Rectal smooth muscle tissue (tissue), 1 donor: ENCODE measurements at regions not wholly inside any gene's neighbourhood (a gene's known extent, or its start where the extent isn't known, plus 50 kb on each side); places are given as distances from the start of the nearest gene placed in this dataset.

Experiments used
- H3K27ac ChIP-seq: one replicate; pipeline ENCODE4 v1.7.0; 2013; ENCODE audit warnings: low read depth, low read length, inconsistent platforms
- H3K27me3 ChIP-seq: one replicate; pipeline ENCODE4 v1.7.0; 2013; ENCODE audit warnings: low read length; ENCODE audit not compliant: control insufficient read depth, insufficient read depth
- H3K36me3 ChIP-seq: one replicate; pipeline ENCODE4 v1.7.0; 2013; ENCODE audit warnings: low read length; ENCODE audit not compliant: control insufficient read depth, insufficient read depth
- H3K4me1 ChIP-seq: one replicate; pipeline ENCODE4 v1.7.0; 2013; ENCODE audit warnings: low read length; ENCODE audit not compliant: control insufficient read depth, insufficient read depth
- H3K4me3 ChIP-seq: one replicate; pipeline ENCODE4 v1.7.0; 2013; ENCODE audit warnings: low read length
- H3K9ac ChIP-seq: one replicate; pipeline ENCODE4 v1.7.0; 2013; ENCODE audit warnings: low read length

DNA sequence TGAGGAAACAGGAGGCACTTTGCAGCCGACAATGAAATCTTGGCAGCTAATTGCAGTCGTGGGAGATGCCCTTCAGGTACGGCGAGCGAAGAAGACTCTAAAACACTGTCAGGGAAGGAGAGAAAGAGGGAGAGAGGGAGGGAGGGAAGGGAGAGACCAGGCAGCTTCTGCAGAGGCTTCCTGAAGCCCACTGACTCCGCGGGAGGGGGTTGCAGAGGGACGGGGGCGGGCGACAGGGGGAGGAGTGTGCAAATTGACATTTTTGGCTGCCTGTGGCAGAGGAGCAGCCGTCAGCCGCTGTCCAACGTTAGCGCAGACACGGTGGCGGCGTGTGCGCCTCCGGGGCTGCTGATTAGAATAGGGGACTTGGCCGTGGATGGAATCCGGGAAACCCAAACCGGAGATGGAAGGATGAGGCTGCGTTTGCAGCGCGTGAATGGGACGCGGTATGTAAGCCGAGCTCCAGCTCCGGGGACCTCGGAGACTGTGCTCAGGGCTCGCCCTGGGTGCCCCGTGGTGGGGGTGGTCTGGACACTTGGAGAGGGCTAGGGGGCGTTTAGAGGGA is 849.1 kb upstream of the RBFOX1 start:
- no peaks in the 10 kb centered on the region for H3K4me1 ChIP-seq
- no peaks in the 10 kb centered on the region for H3K36me3 ChIP-seq
- no peak overlapping the region for H3K27ac ChIP-seq
- no peak overlapping the region for H3K4me3 ChIP-seq
- no peak overlapping the region for H3K9ac ChIP-seq
- no peaks in the 10 kb centered on the region for H3K27me3 ChIP-seq

GRCh38 chr16:6482696-6483468 is 849.8 kb upstream of the RBFOX1 start:
- no peaks in the 10 kb centered on the region for H3K36me3 ChIP-seq

DNA sequence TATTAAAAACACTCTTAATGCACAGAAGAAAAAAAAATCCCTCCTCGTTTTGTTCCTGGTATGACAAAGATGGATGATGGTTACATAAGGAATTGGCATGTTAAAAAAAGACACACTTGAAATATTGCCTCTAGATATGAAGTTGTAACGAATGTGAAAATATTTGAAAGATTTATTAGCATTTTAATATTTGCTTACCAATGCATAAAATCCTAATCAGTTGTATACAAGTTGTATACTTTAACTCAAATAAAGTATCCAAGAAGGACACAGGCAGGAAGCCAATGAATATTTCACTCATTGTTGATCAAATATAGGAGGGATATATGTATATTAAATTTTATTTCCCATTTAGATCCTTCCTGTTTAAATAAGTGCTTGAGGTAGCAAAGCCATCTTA is 850.8 kb upstream of the RBFOX1 start:
- Histone ChIP-seq H3K9ac (no peak overlapping the region), H3K27me3 (no peaks in the 10 kb centered on the region), H3K27ac (no peak overlapping the region), H3K36me3 (no peaks in the 10 kb centered on the region), H3K4me3 (no peak overlapping the region), H3K4me1 (no peaks in the 10 kb centered on the region)

More at GRCh38 chr16:6482696-6483468, 849.8 kb upstream of the RBFOX1 start:
- no peak overlapping the region for H3K9ac ChIP-seq
- H3K4me1 ChIP-seq, result no peaks in the 10 kb centered on the region
- H3K27ac ChIP-seq, result no peak overlapping the region
- H3K4me3 ChIP-seq, result no peak overlapping the region
- H3K27me3 ChIP-seq, result no peaks in the 10 kb centered on the region

GRCh38 chr16:6453742-6454141 is 878.9 kb upstream of the RBFOX1 start:
- no peaks in the 10 kb centered on the region for H3K36me3 ChIP-seq
- H3K9ac ChIP-seq, result no peak overlapping the region
- no peak overlapping the region for H3K4me3 ChIP-seq
- H3K27me3 ChIP-seq, result no peaks in the 10 kb centered on the region
- no peaks in the 10 kb centered on the region for H3K4me1 ChIP-seq
- no peak overlapping the region for H3K27ac ChIP-seq

GRCh38 chr16:6447021-6447790 is 885.4 kb upstream of the RBFOX1 start:
- no peaks in the 10 kb centered on the region for H3K27me3 ChIP-seq
- no peak overlapping the region for H3K9ac ChIP-seq
- H3K4me1 ChIP-seq, result no peaks in the 10 kb centered on the region
- H3K36me3 ChIP-seq, result no peaks in the 10 kb centered on the region
- no peak overlapping the region for H3K4me3 ChIP-seq
- H3K27ac ChIP-seq, result no peak overlapping the region

- no peak overlapping the region for H3K9ac ChIP-seq
- no peak overlapping the region for H3K4me3 ChIP-seq
- H3K36me3 ChIP-seq, result no peaks in the 10 kb centered on the region
Observed at GRCh38 chr16:6446370-6446769, 886.3 kb upstream of the RBFOX1 start.

DNA sequence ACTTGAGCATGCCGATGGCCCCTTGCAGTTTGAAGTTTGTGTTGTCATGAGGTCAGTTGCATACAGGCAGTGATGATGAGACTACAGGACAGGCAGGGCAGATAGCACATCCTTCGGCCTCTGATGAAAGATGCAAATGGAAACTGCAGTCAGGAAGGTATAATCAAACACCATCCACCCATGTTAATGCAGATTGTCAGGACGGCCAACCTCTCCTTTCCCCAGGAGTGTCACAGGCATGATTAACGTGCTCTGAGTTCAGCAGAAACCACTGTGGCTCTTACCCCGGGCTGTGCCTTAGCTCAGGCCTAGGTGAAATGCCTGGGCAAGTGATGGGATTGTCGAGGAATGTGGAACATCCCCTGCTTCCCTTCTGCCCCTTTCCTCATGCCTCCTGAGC is 893.5 kb upstream of the RBFOX1 start:
- Histone ChIP-seq H3K36me3 (no peaks in the 10 kb centered on the region), H3K9ac (no peak overlapping the region), H3K27me3 (no peaks in the 10 kb centered on the region), H3K4me3 (no peak overlapping the region), H3K4me1 (no peaks in the 10 kb centered on the region), H3K27ac (no peak overlapping the region)

More at GRCh38 chr16:6446370-6446769, 886.3 kb upstream of the RBFOX1 start:
- Histone ChIP-seq H3K27me3 (no peaks in the 10 kb centered on the region), H3K4me1 (no peaks in the 10 kb centered on the region), H3K27ac (no peak overlapping the region)

DNA sequence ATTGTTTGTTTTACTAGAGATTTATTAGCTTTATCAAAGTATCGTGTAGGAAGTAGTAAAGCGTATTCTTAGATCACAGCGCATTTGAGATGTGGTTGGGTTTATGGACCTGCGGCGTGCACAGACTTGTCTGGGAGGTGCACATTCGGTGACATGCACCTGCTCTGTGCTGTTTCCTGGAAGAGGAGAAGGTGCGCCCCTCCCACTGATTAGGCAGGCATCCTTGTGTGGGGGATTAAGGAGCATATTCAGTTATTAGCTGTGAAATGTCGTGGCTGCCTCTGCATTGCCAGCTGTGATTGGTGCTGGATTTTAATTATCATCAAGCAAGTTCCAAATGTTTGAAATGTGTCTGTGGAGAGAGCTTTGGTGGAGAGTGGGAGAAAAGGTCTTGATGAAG is 903.8 kb upstream of the RBFOX1 start:
- no peaks in the 10 kb centered on the region for H3K36me3 ChIP-seq
- H3K9ac ChIP-seq, result no peak overlapping the region
- no peak overlapping the region for H3K27ac ChIP-seq
- H3K27me3 ChIP-seq, result no peaks in the 10 kb centered on the region
- no peak overlapping the region for H3K4me3 ChIP-seq
- no peaks in the 10 kb centered on the region for H3K4me1 ChIP-seq

DNA sequence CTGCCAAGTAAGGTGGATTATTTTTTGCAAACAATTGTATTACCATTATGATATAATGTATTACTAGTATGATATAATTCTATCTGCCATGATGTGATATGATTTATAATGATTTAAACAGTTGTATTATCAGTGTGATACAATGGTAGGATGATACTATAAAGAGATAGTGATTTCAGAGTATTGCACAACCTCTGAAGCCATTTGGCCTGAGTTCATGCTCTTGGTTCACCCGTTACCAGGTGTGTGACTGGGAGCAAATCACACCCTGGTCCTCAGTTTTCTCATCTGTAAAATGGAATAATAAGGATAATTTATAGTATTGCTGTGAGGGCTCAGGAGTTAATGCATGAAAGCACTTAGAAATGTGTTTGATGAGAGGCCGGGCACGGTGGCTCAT is 905.0 kb upstream of the RBFOX1 start:
- no peak overlapping the region for H3K27ac ChIP-seq
- no peak overlapping the region for H3K4me3 ChIP-seq
- no peaks in the 10 kb centered on the region for H3K4me1 ChIP-seq
- H3K9ac ChIP-seq, result no peak overlapping the region
- H3K27me3 ChIP-seq, result no peaks in the 10 kb centered on the region
- no peaks in the 10 kb centered on the region for H3K36me3 ChIP-seq

GRCh38 chr16:6407596-6407995 is 925.0 kb upstream of the RBFOX1 start:
- no peaks in the 10 kb centered on the region for H3K4me1 ChIP-seq
- H3K9ac ChIP-seq, result no peak overlapping the region
- H3K36me3 ChIP-seq, result no peaks in the 10 kb centered on the region
- no peaks in the 10 kb centered on the region for H3K27me3 ChIP-seq
- no peak overlapping the region for H3K4me3 ChIP-seq
- H3K27ac ChIP-seq, result no peak overlapping the region

GRCh38 chr16:6406028-6406427 is 926.6 kb upstream of the RBFOX1 start:
- no peaks in the 10 kb centered on the region for H3K27me3 ChIP-seq
- H3K9ac ChIP-seq, result no peak overlapping the region
- no peaks in the 10 kb centered on the region for H3K4me1 ChIP-seq
- no peaks in the 10 kb centered on the region for H3K36me3 ChIP-seq
- H3K4me3 ChIP-seq, result no peak overlapping the region
- H3K27ac ChIP-seq, result no peak overlapping the region

- no peak overlapping the region for H3K4me3 ChIP-seq
- H3K27me3 ChIP-seq, result no peaks in the 10 kb centered on the region
- no peaks in the 10 kb centered on the region for H3K4me1 ChIP-seq
- H3K9ac ChIP-seq, result no peak overlapping the region
- H3K27ac ChIP-seq, result no peak overlapping the region
- no peaks in the 10 kb centered on the region for H3K36me3 ChIP-seq
Observed at GRCh38 chr16:6382924-6383459, 949.7 kb upstream of the RBFOX1 start.
